ENCODE measurements at regions not wholly inside any gene's neighbourhood (a gene's known extent, or its start where the extent isn't known, plus 50 kb on each side); places are given as distances from the start of the nearest gene placed in this dataset.

DNA sequence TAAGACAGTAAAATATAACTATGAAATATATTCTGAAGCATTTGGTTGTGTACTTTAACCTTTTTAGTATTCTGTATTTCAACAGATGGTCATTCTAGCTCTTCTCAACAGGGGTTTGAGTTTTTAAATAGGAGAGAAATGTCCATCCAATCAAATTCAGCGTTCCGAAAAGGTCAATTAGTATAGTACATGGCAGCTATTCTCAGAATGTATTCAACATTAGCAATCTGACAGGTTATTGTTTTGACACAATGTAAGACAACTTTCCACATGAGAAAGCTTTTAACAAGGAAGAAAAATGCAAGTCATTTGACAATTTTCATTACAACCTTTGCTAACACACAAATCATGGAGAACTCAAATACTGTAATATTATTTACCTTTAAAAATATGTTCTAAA lies 996.3 kb upstream of the CDH10 start:
- TF ChIP-seq POLR2A (IDR thresholded peaks at IDR 0.05; ENCODE audit: extremely low read depth, insufficient read length): no peak
- TF ChIP-seq, protein P1, sequence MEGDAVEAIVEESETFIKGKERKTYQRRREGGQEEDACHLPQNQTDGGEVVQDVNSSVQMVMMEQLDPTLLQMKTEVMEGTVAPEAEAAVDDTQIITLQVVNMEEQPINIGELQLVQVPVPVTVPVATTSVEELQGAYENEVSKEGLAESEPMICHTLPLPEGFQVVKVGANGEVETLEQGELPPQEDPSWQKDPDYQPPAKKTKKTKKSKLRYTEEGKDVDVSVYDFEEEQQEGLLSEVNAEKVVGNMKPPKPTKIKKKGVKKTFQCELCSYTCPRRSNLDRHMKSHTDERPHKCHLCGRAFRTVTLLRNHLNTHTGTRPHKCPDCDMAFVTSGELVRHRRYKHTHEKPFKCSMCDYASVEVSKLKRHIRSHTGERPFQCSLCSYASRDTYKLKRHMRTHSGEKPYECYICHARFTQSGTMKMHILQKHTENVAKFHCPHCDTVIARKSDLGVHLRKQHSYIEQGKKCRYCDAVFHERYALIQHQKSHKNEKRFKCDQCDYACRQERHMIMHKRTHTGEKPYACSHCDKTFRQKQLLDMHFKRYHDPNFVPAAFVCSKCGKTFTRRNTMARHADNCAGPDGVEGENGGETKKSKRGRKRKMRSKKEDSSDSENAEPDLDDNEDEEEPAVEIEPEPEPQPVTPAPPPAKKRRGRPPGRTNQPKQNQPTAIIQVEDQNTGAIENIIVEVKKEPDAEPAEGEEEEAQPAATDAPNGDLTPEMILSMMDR (IDR thresholded peaks at IDR 0.05; ENCODE audit: low read depth, low read length): no peak
- TF ChIP-seq, protein P2, sequence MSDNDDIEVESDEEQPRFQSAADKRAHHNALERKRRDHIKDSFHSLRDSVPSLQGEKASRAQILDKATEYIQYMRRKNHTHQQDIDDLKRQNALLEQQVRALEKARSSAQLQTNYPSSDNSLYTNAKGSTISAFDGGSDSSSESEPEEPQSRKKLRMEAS (IDR thresholded peaks at IDR 0.05; ENCODE audit: low read depth, low read length): no peak
- TF ChIP-seq MYC (IDR thresholded peaks at IDR 0.05; ENCODE audit: low read depth, low read length): no peak

Data from NB4 (cell line).